ENCODE measurements at regions not wholly inside any gene's neighbourhood (a gene's known extent, or its start where the extent isn't known, plus 50 kb on each side); places are given as distances from the start of the nearest gene placed in this dataset.

GRCh38 chr12:40615590-40615989 lies 76.6 kb upstream of the CNTN1 start:
- no peaks in the 10 kb centered on the region for H3K79me2 ChIP-seq (ENCODE audit: insufficient read depth)
- H2AFZ ChIP-seq = no peak overlapping the region
- H3K4me1 ChIP-seq (ENCODE audit: insufficient read depth) = no peaks in the 10 kb centered on the region
- H3K9me2 ChIP-seq (ENCODE audit: insufficient read depth) = no peaks in the 10 kb centered on the region
- in situ Hi-C loops (cut with MboI) = no loop called here
- no peak overlapping the region for H3K9ac ChIP-seq
- no peaks in the 10 kb centered on the region for H3K27me3 ChIP-seq (replicated peaks; ENCODE audit: insufficient read depth)
- no peaks in the 10 kb centered on the region for H4K20me1 ChIP-seq (ENCODE audit: insufficient read depth)
- no peaks in the 10 kb centered on the region for H3K9me3 ChIP-seq (ENCODE audit: low read depth)
- no peak overlapping the region for H3K4me2 ChIP-seq (ENCODE audit: unreplicated experiment)
- H3F3A ChIP-seq (ENCODE audit: insufficient read depth) = no peaks in the 10 kb centered on the region
- TF ChIP-seq EZH2 (IDR thresholded peaks at IDR 0.05; ENCODE audit: insufficient read depth, poor library complexity, severe bottlenecking) (no peak), EZH2phosphoT487 (IDR thresholded peaks at IDR 0.05; ENCODE audit: insufficient read depth, low read depth) (no peak)
- DNase-seq = no peak
- no peak overlapping the region for H3K27ac ChIP-seq
- H3K36me3 ChIP-seq (ENCODE audit: low read depth) = no peaks in the 10 kb centered on the region
- WGBS, 2 experiments (ENCODE audit: low coverage in 1 of 2, low lambda C conversion rate in 2 of 2, missing lambda C conversion rate in 2 of 2) = 26 to 37% methylated on average over 1 of the region's 1 CpG
- no peak overlapping the region for H3K4me3 ChIP-seq

- H2AFZ ChIP-seq = no peak overlapping the region
- H4K20me1 ChIP-seq (ENCODE audit: insufficient read depth) = no peaks in the 10 kb centered on the region
- TF ChIP-seq EZH2phosphoT487 (IDR thresholded peaks at IDR 0.05; ENCODE audit: insufficient read depth, low read depth) (no peak), EZH2 (IDR thresholded peaks at IDR 0.05; ENCODE audit: insufficient read depth, poor library complexity, severe bottlenecking) (no peak)
- no peaks in the 10 kb centered on the region for H3K9me2 ChIP-seq (ENCODE audit: insufficient read depth)
- H3K27ac ChIP-seq = no peak overlapping the region
- H3K4me2 ChIP-seq (ENCODE audit: unreplicated experiment) = no peak overlapping the region
- H3K9me3 ChIP-seq (ENCODE audit: low read depth) = no peaks in the 10 kb centered on the region
- no peaks in the 10 kb centered on the region for H3K27me3 ChIP-seq (replicated peaks; ENCODE audit: insufficient read depth)
- WGBS, 2 experiments (ENCODE audit: low coverage in 1 of 2, low lambda C conversion rate in 2 of 2, missing lambda C conversion rate in 2 of 2) = 1% methylated on average over 4 of the region's 4 CpGs
- no peaks in the 10 kb centered on the region for H3F3A ChIP-seq (ENCODE audit: insufficient read depth)
- H3K79me2 ChIP-seq (ENCODE audit: insufficient read depth) = no peaks in the 10 kb centered on the region
- H3K4me1 ChIP-seq (ENCODE audit: insufficient read depth) = no peaks in the 10 kb centered on the region
- H3K4me3 ChIP-seq = no peak overlapping the region
- H3K9ac ChIP-seq = no peak overlapping the region
- DNase-seq = no peak
- no peaks in the 10 kb centered on the region for H3K36me3 ChIP-seq (ENCODE audit: low read depth)
- in situ Hi-C loops (cut with MboI) = no loop called here
These were observed 75.8 kb upstream of the CNTN1 start for GRCh38 chr12:40616383-40616915.

- TF ChIP-seq EZH2phosphoT487 (IDR thresholded peaks at IDR 0.05; ENCODE audit: insufficient read depth, low read depth) = no peak
- TF ChIP-seq EZH2 (IDR thresholded peaks at IDR 0.05; ENCODE audit: insufficient read depth, poor library complexity, severe bottlenecking) = no peak
- no peaks in the 10 kb centered on the region for H3K9me3 ChIP-seq (ENCODE audit: low read depth)
- peak; percentile 21 for DNase-seq
- WGBS, 2 experiments (ENCODE audit: low coverage in 1 of 2, low lambda C conversion rate in 2 of 2, missing lambda C conversion rate in 2 of 2) = 38 to 42% methylated on average over 1 of the region's 1 CpG
- H2AFZ ChIP-seq = no peak overlapping the region
- H4K20me1 ChIP-seq (ENCODE audit: insufficient read depth) = no peaks in the 10 kb centered on the region
- no peak overlapping the region for H3K4me2 ChIP-seq (ENCODE audit: unreplicated experiment)
- no peak overlapping the region for H3K27ac ChIP-seq
- no peaks in the 10 kb centered on the region for H3F3A ChIP-seq (ENCODE audit: insufficient read depth)
- H3K27me3 ChIP-seq (replicated peaks; ENCODE audit: insufficient read depth) = no peaks in the 10 kb centered on the region
- H3K4me3 ChIP-seq = no peak overlapping the region
- no peak overlapping the region for H3K9ac ChIP-seq
- in situ Hi-C loops (cut with MboI) = no loop called here
- no peaks in the 10 kb centered on the region for H3K36me3 ChIP-seq (ENCODE audit: low read depth)
- H3K4me1 ChIP-seq (ENCODE audit: insufficient read depth) = no peaks in the 10 kb centered on the region
- no peaks in the 10 kb centered on the region for H3K9me2 ChIP-seq (ENCODE audit: insufficient read depth)
- no peaks in the 10 kb centered on the region for H3K79me2 ChIP-seq (ENCODE audit: insufficient read depth)
These were observed 73.6 kb upstream of the CNTN1 start for GRCh38 chr12:40618636-40619035.

GRCh38 chr12:40620564-40621019 lies 71.6 kb upstream of the CNTN1 start:
- Histone ChIP-seq H3K27ac (no peak overlapping the region), H3F3A (ENCODE audit: insufficient read depth) (no peaks in the 10 kb centered on the region), H3K36me3 (ENCODE audit: low read depth) (no peaks in the 10 kb centered on the region), H3K79me2 (ENCODE audit: insufficient read depth) (no peaks in the 10 kb centered on the region), H2AFZ (no peak overlapping the region), H3K4me3 (no peak overlapping the region), H3K4me1 (ENCODE audit: insufficient read depth) (no peaks in the 10 kb centered on the region), H3K4me2 (ENCODE audit: unreplicated experiment) (no peak overlapping the region), H3K9ac (no peak overlapping the region), H3K27me3 (replicated peaks; ENCODE audit: insufficient read depth) (no peaks in the 10 kb centered on the region), H3K9me3 (ENCODE audit: low read depth) (no peaks in the 10 kb centered on the region), H4K20me1 (ENCODE audit: insufficient read depth) (no peaks in the 10 kb centered on the region), H3K9me2 (ENCODE audit: insufficient read depth) (no peaks in the 10 kb centered on the region)
- in situ Hi-C loops (cut with MboI) = loop anchor here (10.0 kb wide), 1 partner anchor 304 kb away; no protein-coding TSS in a partner anchor
- 91 to 93% methylated on average over 28 to 34 of the region's 38 CpGs for WGBS, 2 experiments (ENCODE audit: low coverage in 1 of 2, low lambda C conversion rate in 2 of 2, missing lambda C conversion rate in 2 of 2)
- no peak for DNase-seq
- TF ChIP-seq EZH2 (IDR thresholded peaks at IDR 0.05; ENCODE audit: insufficient read depth, poor library complexity, severe bottlenecking) (no peak), EZH2phosphoT487 (IDR thresholded peaks at IDR 0.05; ENCODE audit: insufficient read depth, low read depth) (no peak)
